Endodermal cell (in vitro differentiated cells): ENCODE measurements at regions not wholly inside any gene's neighbourhood (a gene's known extent, or its start where the extent isn't known, plus 50 kb on each side); places are given as distances from the start of the nearest gene placed in this dataset.
A peak's percentile ranks its signal among the peaks of the same experiment; 100 is the strongest.

Experiments used
- DNase-seq: peaks from one replicate; pipeline ENCODE4 v3.0.0-alpha.2; 2017
- H3K27ac ChIP-seq: 2 replicates; pipeline ENCODE4 v1.5.1; 2013; ENCODE audit warnings: mild to moderate bottlenecking, low read depth, low read length, moderate library complexity
- H3K27me3 ChIP-seq: 2 replicates; pipeline ENCODE4 v1.6.1; 2013; ENCODE audit warnings: mild to moderate bottlenecking, low read length, moderate library complexity; ENCODE audit not compliant: insufficient read depth, control insufficient read depth, poor library complexity, severe bottlenecking
- H3K36me3 ChIP-seq: 2 replicates; pipeline ENCODE4 v1.7.0; 2013; ENCODE audit warnings: mild to moderate bottlenecking, low read length, moderate library complexity; ENCODE audit not compliant: control insufficient read depth, insufficient read depth
- H3K4me1 ChIP-seq: one replicate; pipeline ENCODE4 v1.7.0; 2013; ENCODE audit warnings: low read length; ENCODE audit not compliant: control insufficient read depth, insufficient read depth
- H3K4me3 ChIP-seq: 2 replicates; pipeline ENCODE4 v1.5.1; 2013; ENCODE audit warnings: mild to moderate bottlenecking, low read length, moderate library complexity
- H3K9ac ChIP-seq: 2 replicates; pipeline ENCODE4 v1.6.1; 2013; ENCODE audit warnings: mild to moderate bottlenecking, low read length, moderate library complexity; ENCODE audit not compliant: poor library complexity, severe bottlenecking; ENCODE audit errors: extremely low read depth
- H3K9me3 ChIP-seq: 2 replicates; pipeline ENCODE4 v1.6.1; 2013; ENCODE audit warnings: mild to moderate bottlenecking, low read length, moderate library complexity; ENCODE audit not compliant: control insufficient read depth
- H3K27ac Mint-ChIP-seq: 2 replicates; pipeline ENCODE4 v1.8.0; 2020; ENCODE audit warnings: mixed read lengths
- H3K27me3 Mint-ChIP-seq: 2 replicates; pipeline ENCODE4 v1.8.0; 2021; ENCODE audit warnings: mild to moderate bottlenecking, mixed read lengths; ENCODE audit not compliant: insufficient read depth
- H3K36me3 Mint-ChIP-seq: 2 replicates; pipeline ENCODE4 v1.8.0; 2020; ENCODE audit warnings: low read depth, mixed read lengths
- H3K4me1 Mint-ChIP-seq: 2 replicates; pipeline ENCODE4 v1.8.0; 2020; ENCODE audit warnings: mixed read lengths
- H3K4me3 Mint-ChIP-seq: 2 replicates; pipeline ENCODE4 v1.8.0; 2020; ENCODE audit warnings: mild to moderate bottlenecking, moderate library complexity, mixed read lengths
- H3K9me3 Mint-ChIP-seq: 2 replicates; pipeline ENCODE4 v1.8.0; 2020; ENCODE audit warnings: mild to moderate bottlenecking, mixed read lengths
- WGBS, 2 experiments: methylation state at CpG; one replicate each; pipeline versions ENCODE4 v1.1.5 to v1.1.7; 2013; ENCODE audit warnings: missing lambda C conversion rate in 2 of 2, mixed read lengths in 1 of 2; ENCODE audit not compliant: insufficient coverage in 1 of 2, insufficient read length in 1 of 2; 5-methylcytosine and 5-hydroxymethylcytosine counted together
- TF ChIP-seq, protein P1 (sequence below): fragments of 200-600 bp; sonication (generic); conservative IDR thresholded peaks from 2 replicates; pipeline ENCODE4 v1.5.0; 2021; ENCODE audit warnings: antibody characterized with exemption, mild to moderate bottlenecking

DNA sequence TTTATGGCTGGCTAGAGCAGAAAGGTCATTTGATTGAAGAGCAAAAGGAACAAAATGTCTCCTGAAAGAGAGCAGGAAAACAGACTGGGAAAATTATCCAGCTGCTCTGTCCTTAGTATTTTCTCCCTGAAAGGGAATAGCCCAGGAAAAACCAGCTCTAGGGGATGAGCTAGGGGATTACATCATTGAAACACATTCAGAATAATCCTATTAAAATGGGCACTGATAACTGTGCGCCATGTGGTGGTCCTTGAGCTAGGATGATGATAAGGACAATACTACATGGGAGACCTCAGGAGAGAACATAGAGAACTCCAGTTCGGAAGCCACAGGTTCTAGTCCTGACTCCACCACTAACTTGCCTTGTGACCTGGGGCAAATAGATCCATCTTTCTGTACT, 873.8 kb downstream of the TYW1 start:
- Histone ChIP-seq H3K27me3 (no peaks in the 10 kb centered on the region), H3K9ac (no peak overlapping the region), H3K4me3 (no peak overlapping the region), H3K4me1 (no peaks in the 10 kb centered on the region), H3K27ac (no peak overlapping the region), H3K36me3 (no peaks in the 10 kb centered on the region), H3K9me3 (peaks cover 6% of the 10 kb centered on the region)
- Mint-ChIP-seq H3K4me3 (no peak overlapping the region), H3K36me3 (no peaks in the 10 kb centered on the region), H3K27me3 (no peaks in the 10 kb centered on the region), H3K9me3 (no peaks in the 10 kb centered on the region), H3K27ac (no peak overlapping the region), H3K4me1 (peaks cover 4% of the 10 kb centered on the region)
- WGBS, 2 experiments = 87 to 100% methylated on average over 1 to 2 of the region's 2 CpGs
- TF ChIP-seq, protein P1, sequence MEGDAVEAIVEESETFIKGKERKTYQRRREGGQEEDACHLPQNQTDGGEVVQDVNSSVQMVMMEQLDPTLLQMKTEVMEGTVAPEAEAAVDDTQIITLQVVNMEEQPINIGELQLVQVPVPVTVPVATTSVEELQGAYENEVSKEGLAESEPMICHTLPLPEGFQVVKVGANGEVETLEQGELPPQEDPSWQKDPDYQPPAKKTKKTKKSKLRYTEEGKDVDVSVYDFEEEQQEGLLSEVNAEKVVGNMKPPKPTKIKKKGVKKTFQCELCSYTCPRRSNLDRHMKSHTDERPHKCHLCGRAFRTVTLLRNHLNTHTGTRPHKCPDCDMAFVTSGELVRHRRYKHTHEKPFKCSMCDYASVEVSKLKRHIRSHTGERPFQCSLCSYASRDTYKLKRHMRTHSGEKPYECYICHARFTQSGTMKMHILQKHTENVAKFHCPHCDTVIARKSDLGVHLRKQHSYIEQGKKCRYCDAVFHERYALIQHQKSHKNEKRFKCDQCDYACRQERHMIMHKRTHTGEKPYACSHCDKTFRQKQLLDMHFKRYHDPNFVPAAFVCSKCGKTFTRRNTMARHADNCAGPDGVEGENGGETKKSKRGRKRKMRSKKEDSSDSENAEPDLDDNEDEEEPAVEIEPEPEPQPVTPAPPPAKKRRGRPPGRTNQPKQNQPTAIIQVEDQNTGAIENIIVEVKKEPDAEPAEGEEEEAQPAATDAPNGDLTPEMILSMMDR = no peak
- DNase-seq = no peak

DNA sequence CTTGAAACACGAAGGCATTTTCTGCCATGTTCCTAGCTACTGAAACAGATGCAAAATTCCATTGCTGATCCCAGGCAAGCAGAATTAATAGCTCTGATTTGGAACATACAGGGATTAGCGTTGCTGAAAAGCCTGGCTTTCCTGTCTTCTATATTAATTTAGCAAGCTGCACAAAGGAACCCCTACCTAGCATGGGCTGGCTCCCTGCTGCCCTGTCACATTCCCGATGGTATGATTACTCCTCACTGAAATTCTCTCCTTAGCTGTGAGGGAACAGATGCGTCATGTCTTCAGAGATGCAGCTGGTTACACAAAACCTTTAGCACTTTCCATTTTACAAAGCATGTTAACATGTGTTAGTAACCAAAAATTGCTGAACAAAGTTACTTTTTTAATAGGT, 878.9 kb downstream of the TYW1 start:
- no peaks in the 10 kb centered on the region for H3K27me3 ChIP-seq
- H3K27me3 Mint-ChIP-seq = peaks cover 2% of the 10 kb centered on the region
- TF ChIP-seq, protein P1 = no peak
- H3K4me3 Mint-ChIP-seq = no peak overlapping the region
- WGBS, 2 experiments = 61 to 71% methylated on average over 3 to 4 of the region's 4 CpGs
- H3K4me3 ChIP-seq = no peak overlapping the region
- no peaks in the 10 kb centered on the region for H3K36me3 ChIP-seq
- no peaks in the 10 kb centered on the region for H3K4me1 ChIP-seq
- H3K9ac ChIP-seq = no peak overlapping the region
- no peaks in the 10 kb centered on the region for H3K9me3 ChIP-seq
- peak; percentile 50 for DNase-seq
- no peaks in the 10 kb centered on the region for H3K9me3 Mint-ChIP-seq
- H3K4me1 Mint-ChIP-seq = no peaks in the 10 kb centered on the region
- no peak overlapping the region for H3K27ac Mint-ChIP-seq
- H3K27ac ChIP-seq = no peak overlapping the region
- no peaks in the 10 kb centered on the region for H3K36me3 Mint-ChIP-seq

DNA sequence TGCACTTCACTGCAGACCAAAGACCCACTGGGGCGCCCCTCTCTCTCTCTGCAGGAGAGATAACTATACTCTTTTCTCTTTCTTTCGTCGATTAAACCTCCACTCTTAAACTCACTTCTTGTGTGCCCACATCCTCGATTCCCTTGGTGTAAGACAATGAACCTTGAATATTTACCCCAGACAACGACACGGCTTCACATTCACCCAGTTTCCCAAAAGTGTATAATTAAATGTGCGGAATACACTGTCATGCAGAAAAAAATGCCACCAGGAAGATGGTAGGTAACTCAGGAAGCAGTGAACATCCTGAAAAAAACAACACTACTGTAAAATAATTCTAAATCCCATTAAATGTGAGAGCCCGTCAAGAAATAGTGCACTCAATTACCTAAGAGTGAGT, 882.2 kb downstream of the TYW1 start:
- no peak for DNase-seq
- H3K27me3 Mint-ChIP-seq = peaks cover 7% of the 10 kb centered on the region
- Histone ChIP-seq H3K27me3 (no peaks in the 10 kb centered on the region), H3K36me3 (no peaks in the 10 kb centered on the region), H3K27ac (no peak overlapping the region), H3K4me3 (no peak overlapping the region), H3K4me1 (no peaks in the 10 kb centered on the region), H3K9ac (no peak overlapping the region), H3K9me3 (no peaks in the 10 kb centered on the region)
- H3K27ac Mint-ChIP-seq = no peak overlapping the region
- H3K4me3 Mint-ChIP-seq = peak overlapping the region; percentile 12
- 94 to 96% methylated on average over 4 to 8 of the region's 8 CpGs for WGBS, 2 experiments
- H3K36me3 Mint-ChIP-seq = no peaks in the 10 kb centered on the region
- H3K9me3 Mint-ChIP-seq = no peaks in the 10 kb centered on the region
- TF ChIP-seq, protein P1 = no peak
- no peaks in the 10 kb centered on the region for H3K4me1 Mint-ChIP-seq
